ENCODE measurements at regions not wholly inside any gene's neighbourhood (a gene's known extent, or its start where the extent isn't known, plus 50 kb on each side); places are given as distances from the start of the nearest gene placed in this dataset.

- DNase-seq (ENCODE audit: low read depth in 2 of 2) = no peak
Measured at GRCh38 chr1:30479575-30479974, 243.8 kb downstream of the MATN1 start.

GRCh38 chr1:30478799-30479563 lies 244.4 kb downstream of the MATN1 start:
- no peak for DNase-seq (ENCODE audit: low read depth in 2 of 2)

GRCh38 chr1:30478283-30478682 lies 245.1 kb downstream of the MATN1 start:
- no peak for DNase-seq (ENCODE audit: low read depth in 2 of 2)

GRCh38 chr1:30477588-30477987 lies 245.8 kb downstream of the MATN1 start:
- DNase-seq (ENCODE audit: low read depth in 2 of 2) = no peak

GRCh38 chr1:30476911-30477459 lies 246.4 kb downstream of the MATN1 start:
- DNase-seq (ENCODE audit: low read depth in 2 of 2) = no peak

- no peak for DNase-seq (ENCODE audit: low read depth in 2 of 2)
Measured at GRCh38 chr1:30476476-30476875, 246.9 kb downstream of the MATN1 start.

- DNase-seq (ENCODE audit: low read depth in 2 of 2) = no peak
Measured at GRCh38 chr1:30475966-30476365, 247.4 kb downstream of the MATN1 start.

- no peak for DNase-seq (ENCODE audit: low read depth in 2 of 2)
Measured at GRCh38 chr1:30475201-30475600, 248.2 kb downstream of the MATN1 start.

- DNase-seq (ENCODE audit: low read depth in 2 of 2) = no peak
Measured at GRCh38 chr1:30474818-30475200, 248.6 kb downstream of the MATN1 start.

- DNase-seq (ENCODE audit: low read depth in 2 of 2) = no peak
Measured at GRCh38 chr1:30473922-30474817, 249.2 kb downstream of the MATN1 start.

GRCh38 chr1:30472526-30472925 lies 250.9 kb downstream of the MATN1 start:
- no peak for DNase-seq (ENCODE audit: low read depth in 2 of 2)

- DNase-seq (ENCODE audit: low read depth in 2 of 2) = no peak
Measured at GRCh38 chr1:30472009-30472408, 251.4 kb downstream of the MATN1 start.

GRCh38 chr1:30471307-30471706 lies 252.1 kb downstream of the MATN1 start:
- DNase-seq (ENCODE audit: low read depth in 2 of 2) = no peak

- no peak for DNase-seq (ENCODE audit: low read depth in 2 of 2)
Measured at GRCh38 chr1:30469426-30469825, 254.0 kb downstream of the MATN1 start.

- DNase-seq (ENCODE audit: low read depth in 2 of 2) = no peak
Measured at GRCh38 chr1:30467101-30467500, 256.3 kb downstream of the MATN1 start.

- DNase-seq (ENCODE audit: low read depth in 2 of 2) = no peak
Measured at GRCh38 chr1:30466610-30467009, 256.8 kb downstream of the MATN1 start.

GRCh38 chr1:30466026-30466425 lies 257.4 kb downstream of the MATN1 start:
- no peak for DNase-seq (ENCODE audit: low read depth in 2 of 2)

- no peak for DNase-seq (ENCODE audit: low read depth in 2 of 2)
Measured at GRCh38 chr1:30465096-30465495, 258.3 kb downstream of the MATN1 start.

GRCh38 chr1:30464187-30464617 lies 259.2 kb downstream of the MATN1 start:
- no peak for DNase-seq (ENCODE audit: low read depth in 2 of 2)

- DNase-seq (ENCODE audit: low read depth in 2 of 2) = no peak
Measured at GRCh38 chr1:30462826-30463425, 260.5 kb downstream of the MATN1 start.

- no peak for DNase-seq (ENCODE audit: low read depth in 2 of 2)
Measured at GRCh38 chr1:30462166-30462565, 261.2 kb downstream of the MATN1 start.

GRCh38 chr1:30461640-30462039 lies 261.7 kb downstream of the MATN1 start:
- no peak for DNase-seq (ENCODE audit: low read depth in 2 of 2)
